Cardiac fibroblast (primary cell): ENCODE measurements at regions not wholly inside any gene's neighbourhood (a gene's known extent, or its start where the extent isn't known, plus 50 kb on each side); places are given as distances from the start of the nearest gene placed in this dataset.

Experiments
- DNase-seq, 2 donors: peaks; one replicate each; pipeline versions ENCODE4 v3.0.0 to v3.0.0-alpha.2; 2010; ENCODE audit warnings: low read depth in 2 of 2
- H3K4me3 ChIP-seq, 2 donors: replicated peaks in 1 of 2; 1 replicate in 1 of 2; 2 replicates in 1 of 2; pipeline ENCODE4 v1.5.1; 2011; ENCODE audit warnings: low read depth in 2 of 2, low read length in 2 of 2, mild to moderate bottlenecking in 2 of 2, moderate library complexity in 1 of 2
- CTCF ChIP-seq: IDR thresholded peaks from one replicate; pipeline ENCODE4 v1.5.1; 2011; ENCODE audit warnings: low read depth, mild to moderate bottlenecking, low read length, inconsistent platforms

GRCh38 chr22:34489861-34490260 lies 569.6 kb upstream of the LARGE1 start:
- no peak for TF ChIP-seq CTCF
- DNase-seq = no peak
- no peak overlapping the region for H3K4me3 ChIP-seq

DNA sequence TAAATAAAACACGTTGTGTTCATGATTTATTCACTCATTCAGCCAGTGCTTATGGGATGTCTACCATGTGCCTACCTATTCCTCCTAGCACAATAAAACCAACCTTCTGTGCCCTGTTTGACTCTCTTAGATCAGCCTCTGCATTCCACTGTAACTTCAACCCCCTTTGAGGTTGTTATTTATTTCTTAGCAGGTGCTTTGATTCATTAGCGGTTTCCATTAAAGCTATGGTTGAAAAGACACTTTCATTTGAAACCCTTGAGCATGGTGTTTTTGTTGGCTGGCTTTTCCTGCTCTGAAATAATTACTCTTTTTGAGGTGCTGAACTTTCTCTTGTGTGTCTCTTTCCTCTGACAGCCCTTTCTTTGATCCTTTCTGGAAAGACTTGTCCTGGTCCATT lies 570.6 kb upstream of the LARGE1 start:
- no peak overlapping the region for H3K4me3 ChIP-seq
- no peak for DNase-seq
- no peak for TF ChIP-seq CTCF

DNA sequence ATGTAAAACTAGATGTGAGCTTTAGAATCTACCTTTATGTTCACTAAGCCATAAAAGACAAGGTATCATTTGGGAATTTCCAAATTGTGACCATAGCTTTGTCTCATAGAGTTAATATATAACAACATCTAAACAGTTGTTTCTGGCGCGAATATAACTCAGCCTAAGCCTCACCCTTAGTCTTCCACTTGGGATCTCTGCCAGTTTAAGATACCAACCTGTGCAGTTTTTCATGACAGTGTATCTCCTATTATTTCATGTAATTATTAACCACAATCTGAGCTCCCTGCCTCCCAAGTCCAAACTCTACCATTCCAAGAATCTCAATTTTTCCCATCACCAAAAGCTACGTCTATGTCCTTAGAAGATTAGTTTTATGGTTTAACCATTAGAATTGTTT lies 572.5 kb upstream of the ISX start:
- TF ChIP-seq CTCF = no peak
- DNase-seq = no peak
- H3K4me3 ChIP-seq = no peak overlapping the region

GRCh38 chr22:34501366-34501965 lies 564.5 kb upstream of the ISX start:
- no peak overlapping the region for H3K4me3 ChIP-seq
- TF ChIP-seq CTCF = no peak
- no peak for DNase-seq

DNA sequence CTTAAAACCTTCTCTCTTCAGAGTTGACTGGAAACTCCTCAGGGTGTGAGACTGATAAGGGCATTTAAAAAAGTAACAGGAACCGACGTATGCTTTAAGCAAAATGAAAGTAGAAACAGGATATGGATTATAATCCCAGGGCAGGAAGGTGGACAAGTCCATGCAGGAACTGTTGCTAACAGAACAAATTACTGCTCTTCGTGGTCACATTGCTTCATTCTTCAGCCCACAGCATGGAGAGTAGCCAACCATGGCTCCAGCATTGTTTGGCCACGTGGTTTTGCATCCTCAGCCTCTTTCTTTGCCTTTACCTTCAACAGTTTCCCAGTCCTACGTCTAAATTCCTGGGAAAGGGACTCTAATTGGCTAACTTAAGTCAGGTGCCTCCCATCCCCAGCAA lies 563.1 kb upstream of the ISX start:
- no peak overlapping the region for H3K4me3 ChIP-seq
- DNase-seq = no peak
- no peak for TF ChIP-seq CTCF

DNA sequence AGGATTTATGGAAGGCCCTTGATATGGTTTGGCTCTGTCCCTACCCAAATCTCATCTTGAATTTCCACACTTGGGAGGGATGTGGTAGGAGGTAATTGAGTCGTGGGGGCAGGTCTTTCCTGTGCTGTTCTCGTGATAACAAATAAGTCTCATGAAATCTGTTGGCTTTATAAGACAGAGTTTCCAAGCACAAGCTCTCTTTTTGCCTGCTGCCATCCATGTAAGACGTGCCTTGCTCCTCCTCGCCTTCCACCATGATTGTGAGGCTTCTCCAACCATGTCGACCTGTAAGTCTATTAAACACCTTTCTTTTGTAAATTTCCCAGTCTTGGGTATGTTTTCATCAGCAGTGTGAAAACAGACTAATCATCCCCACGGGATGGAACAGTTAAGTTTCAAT lies 557.2 kb upstream of the ISX start:
- DNase-seq = no peak
- H3K4me3 ChIP-seq = no peak overlapping the region
- no peak for TF ChIP-seq CTCF

- H3K4me3 ChIP-seq = no peak overlapping the region
- no peak for TF ChIP-seq CTCF
- no peak for DNase-seq
These were observed 539.3 kb upstream of the ISX start for GRCh38 chr22:34526681-34527080.
